HuH-7.5 (cell line): ENCODE measurements at regions not wholly inside any gene's neighbourhood (a gene's known extent, or its start where the extent isn't known, plus 50 kb on each side); places are given as distances from the start of the nearest gene placed in this dataset.
"Not testable (repeated sequence)": the region's sequence is repeated elsewhere in the genome, so short reads cannot be mapped to it uniquely, and the experiment has no call there.

Experiments
- DNase-seq: peaks from one replicate; pipeline ENCODE4 v3.0.0; 2011; ENCODE audit warnings: low spot score

DNA sequence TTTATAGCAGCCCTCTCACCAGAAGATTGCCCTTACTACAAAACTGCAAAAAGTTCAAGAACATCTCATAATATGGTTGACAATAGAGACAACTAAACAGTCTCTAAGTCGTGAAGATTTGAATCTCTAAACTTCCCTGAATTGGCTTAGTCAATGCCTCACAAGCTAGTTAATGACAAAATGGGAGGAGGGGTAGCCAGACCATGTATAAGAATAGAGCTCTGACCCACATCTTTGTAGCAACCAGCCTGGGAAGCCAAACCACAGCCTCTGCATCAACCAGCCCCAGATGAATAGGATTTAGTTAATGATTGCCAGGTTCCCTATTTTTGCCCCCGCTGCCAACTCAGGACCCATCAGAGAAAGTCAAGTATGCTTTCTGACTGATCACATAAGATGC lies 1265.9 kb upstream of the PCDH10 start:
- DNase-seq, result not testable (repeated sequence)

DNA sequence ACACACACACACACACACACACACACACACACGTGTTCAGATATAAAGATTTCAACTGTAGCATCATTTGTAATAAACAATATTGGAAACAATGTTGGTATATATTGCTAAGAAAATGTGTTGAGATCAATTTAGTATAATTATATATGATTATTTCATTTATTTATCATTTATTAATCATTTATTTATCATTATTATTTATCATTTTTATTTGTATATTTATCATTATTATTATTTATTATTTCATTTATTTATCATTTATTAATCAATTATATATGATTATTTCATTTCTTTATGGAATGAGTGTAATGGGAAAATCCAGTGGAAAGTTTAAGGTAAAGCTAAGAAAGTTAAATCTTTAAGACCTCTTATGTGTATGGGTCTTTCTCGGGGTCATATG lies 1223.4 kb upstream of the PCDH10 start:
- not testable (repeated sequence) for DNase-seq

GRCh38 chr4:131967646-131968045 lies 1181.4 kb upstream of the PCDH10 start:
- DNase-seq, result not testable (repeated sequence)

GRCh38 chr4:131974730-131975129 lies 1174.4 kb upstream of the PCDH10 start:
- no peak for DNase-seq

- not testable (repeated sequence) for DNase-seq
Measured at GRCh38 chr4:131975276-131976132, 1173.6 kb upstream of the PCDH10 start.

DNA sequence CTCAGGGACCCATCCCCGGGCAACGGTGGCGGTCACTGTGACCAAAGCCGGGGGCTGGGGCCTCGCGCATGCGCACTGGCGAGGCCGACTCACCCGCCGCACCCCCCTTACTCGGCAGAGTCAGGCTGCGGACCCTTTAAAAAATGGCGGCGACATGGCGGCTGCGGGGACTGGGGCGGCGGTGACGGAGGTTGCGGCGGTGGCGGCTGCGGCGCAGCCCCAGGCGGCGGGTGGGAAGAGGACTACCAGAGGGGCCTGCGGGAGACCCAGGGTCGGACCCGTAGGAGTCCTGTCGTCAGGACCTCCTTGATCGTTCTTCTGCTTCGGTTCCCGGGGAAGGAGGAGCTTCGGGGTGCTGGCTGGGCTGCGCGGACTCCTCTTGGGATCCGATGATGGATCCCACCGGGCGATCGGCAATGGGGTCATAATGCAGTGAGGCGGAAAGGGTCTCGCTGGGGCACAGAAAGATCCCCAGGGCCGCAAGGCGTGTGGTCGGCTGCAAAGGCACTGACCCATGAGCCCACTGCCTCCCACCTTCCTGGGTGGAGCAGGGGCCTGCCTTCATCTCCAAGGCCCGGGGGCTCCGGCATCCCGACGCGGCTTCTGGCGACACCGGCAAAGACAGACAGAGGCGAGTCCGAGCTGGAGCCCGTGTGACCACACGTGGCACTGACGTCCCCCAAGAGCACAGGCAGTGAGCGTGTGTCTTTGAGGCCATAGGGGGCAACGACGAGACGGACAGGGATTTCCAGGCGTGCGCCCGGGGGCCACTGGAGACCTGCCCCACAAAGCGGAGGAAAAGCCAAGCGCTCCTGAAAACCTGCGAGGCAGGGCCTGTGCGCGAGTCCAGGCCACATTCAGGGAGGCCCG lies 1172.7 kb upstream of the PCDH10 start:
- DNase-seq, result not testable (repeated sequence)

DNA sequence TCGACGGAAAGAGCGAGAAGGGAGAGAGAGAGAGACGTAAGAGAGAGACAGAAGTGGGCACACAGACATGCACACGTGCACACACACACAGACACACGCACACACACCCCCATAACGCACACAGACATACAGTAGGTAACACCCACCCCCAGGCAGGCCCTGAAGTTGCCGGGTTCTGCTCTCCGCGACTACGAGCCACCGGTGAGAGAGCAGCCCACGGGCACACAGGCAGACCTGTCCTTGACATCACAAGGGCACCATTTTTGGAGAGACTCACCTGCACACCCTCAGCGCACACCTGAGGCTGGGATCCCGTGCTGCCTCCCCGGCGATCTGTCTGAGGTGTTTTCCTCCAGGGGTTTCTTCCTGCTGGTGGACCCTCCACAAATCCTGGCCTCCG lies 1171.0 kb upstream of the PCDH10 start:
- DNase-seq, result no peak

GRCh38 chr4:131989576-131989975 lies 1159.5 kb upstream of the PCDH10 start:
- DNase-seq, result no peak

DNA sequence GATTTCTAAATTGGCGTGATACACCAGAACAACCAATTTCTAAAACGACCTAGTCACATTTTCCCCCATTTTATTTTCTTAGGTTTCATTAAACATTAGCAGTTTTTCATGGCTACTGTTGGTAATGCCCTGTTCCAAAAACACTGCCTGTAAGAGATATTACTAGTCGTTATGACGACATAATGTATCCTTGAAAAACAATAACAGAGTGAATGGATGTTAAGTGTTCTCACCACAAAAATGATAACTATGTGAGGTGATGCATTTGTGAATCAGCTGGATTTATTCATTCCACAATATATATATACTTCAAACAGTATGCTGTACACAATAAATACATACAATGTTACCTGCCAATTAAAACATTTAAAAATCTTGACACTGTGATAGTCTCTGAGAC lies 1147.6 kb upstream of the PCDH10 start:
- DNase-seq, result no peak

GRCh38 chr4:132003593-132003992 lies 1145.5 kb upstream of the PCDH10 start:
- DNase-seq, result no peak

GRCh38 chr4:132015321-132015720 lies 1133.8 kb upstream of the PCDH10 start:
- DNase-seq, result no peak

DNA sequence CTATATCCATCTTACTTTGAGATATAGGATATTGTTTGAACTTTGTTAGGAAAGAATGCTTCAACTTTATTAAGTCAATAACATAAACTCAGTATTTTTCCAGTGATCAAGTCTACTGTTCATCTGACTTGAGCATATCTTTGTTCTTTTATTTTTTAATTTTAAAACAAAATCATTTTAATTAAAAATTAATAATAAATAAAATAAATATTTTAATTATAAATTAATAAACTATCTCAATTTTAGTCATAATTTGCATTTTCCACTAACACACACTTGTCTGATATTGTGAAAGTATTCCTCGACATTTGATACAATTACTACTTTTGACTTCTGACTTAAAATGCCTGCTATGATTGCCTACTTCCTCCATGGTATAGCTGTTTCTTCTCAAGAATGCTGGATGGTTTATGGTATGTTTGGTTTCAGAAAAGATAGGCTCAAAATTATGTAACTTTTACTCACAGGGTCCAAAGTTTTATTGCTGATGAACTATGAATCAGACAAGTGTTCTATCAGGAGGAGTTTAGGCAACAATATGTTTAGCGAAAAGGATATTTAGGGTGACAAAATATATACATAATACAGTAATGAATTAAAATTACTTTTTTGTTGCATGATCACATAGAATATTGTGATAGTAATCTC lies 1132.3 kb upstream of the PCDH10 start:
- no peak for DNase-seq

DNA sequence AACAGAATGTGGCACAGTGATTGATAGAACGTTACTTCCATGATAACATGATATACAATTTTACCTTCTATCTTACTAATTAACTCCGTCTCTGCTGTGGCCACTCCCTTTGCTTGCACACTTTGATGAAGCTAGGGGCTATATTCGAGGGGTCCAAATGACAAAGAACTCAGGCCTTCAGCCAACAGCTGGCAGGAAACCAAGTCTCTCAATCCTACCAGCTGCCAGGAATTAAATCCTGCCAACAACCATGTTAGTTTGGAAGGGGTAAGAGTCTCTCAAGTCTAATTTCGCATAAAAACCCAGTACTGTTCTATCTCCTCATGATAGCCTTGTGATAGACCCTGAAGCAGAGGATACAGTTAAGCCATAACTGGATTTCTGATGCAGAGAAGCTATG lies 1122.9 kb upstream of the PCDH10 start:
- DNase-seq, result no peak

- DNase-seq, result no peak
Measured at GRCh38 chr4:132026816-132027215, 1122.3 kb upstream of the PCDH10 start.

- no peak for DNase-seq
Measured at GRCh38 chr4:132056496-132056895, 1092.6 kb upstream of the PCDH10 start.

- no peak for DNase-seq
Measured at GRCh38 chr4:132059227-132059626, 1089.9 kb upstream of the PCDH10 start.

GRCh38 chr4:132062611-132063239 lies 1086.4 kb upstream of the PCDH10 start:
- no peak for DNase-seq

DNA sequence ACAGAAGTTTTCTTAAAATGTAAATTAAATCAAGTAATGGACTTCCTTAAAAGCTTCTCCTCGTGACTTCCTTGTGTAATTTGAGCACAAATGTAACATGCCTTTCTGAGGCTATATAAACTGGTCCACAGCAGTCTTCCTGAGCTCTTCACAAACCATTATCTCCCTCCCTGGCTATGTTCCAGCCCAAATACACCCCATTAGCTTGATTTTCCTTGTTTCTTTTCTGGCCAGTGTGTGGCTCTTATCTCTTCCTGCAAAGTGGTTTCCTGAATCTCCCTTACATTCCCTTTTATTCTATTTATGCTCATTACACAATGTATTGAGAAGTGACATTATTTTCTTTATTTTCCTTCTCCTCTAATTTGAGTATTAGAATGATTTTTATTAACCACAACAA lies 1085.3 kb upstream of the PCDH10 start:
- no peak for DNase-seq

- DNase-seq, result no peak
Measured at GRCh38 chr4:132065940-132066495, 1083.1 kb upstream of the PCDH10 start.

- DNase-seq, result no peak
Measured at GRCh38 chr4:132071815-132072214, 1077.3 kb upstream of the PCDH10 start.

GRCh38 chr4:132076829-132077228 lies 1072.3 kb upstream of the PCDH10 start:
- no peak for DNase-seq

GRCh38 chr4:132085105-132085504 lies 1064.0 kb upstream of the PCDH10 start:
- DNase-seq, result no peak
